AG08396 (cell line): ENCODE measurements at regions not wholly inside any gene's neighbourhood (a gene's known extent, or its start where the extent isn't known, plus 50 kb on each side); places are given as distances from the start of the nearest gene placed in this dataset.
A peak's percentile ranks its signal among the peaks of the same experiment; 100 is the strongest.
"Not testable (repeated sequence)": the region's sequence is repeated elsewhere in the genome, so short reads cannot be mapped to it uniquely, and the experiment has no call there.

Source experiments
- DNase-seq: peaks from one replicate; pipeline ENCODE4 v3.0.0; 2012; ENCODE audit warnings: low spot score, mixed read lengths

DNA sequence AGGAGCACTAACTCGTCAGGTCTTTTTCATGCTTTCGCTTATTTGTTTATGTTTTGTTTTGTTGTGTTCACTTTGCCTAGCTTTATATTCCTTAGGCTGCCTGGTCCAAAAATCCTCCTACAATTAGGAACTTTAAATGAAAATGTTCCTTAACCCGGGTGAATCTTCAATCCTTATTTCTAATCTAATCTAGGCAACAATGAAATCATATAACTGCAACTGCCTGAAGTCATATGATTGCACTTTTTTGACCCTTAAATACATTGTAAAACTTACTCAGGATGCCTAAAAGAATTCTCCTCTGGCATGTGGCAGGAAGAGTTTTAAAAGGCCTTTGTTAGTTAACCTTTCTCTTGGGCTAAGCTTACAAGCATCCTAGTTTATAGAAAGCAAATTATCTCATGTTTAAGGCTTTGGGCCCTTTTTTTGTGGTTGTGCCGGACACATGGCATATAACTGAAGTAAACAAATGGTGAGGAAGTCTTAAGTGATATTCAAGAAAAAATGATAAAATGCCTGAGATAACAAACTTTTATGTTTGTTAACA, 279.4 kb downstream of the FAT4 start:
- DNase-seq, result no peak

DNA sequence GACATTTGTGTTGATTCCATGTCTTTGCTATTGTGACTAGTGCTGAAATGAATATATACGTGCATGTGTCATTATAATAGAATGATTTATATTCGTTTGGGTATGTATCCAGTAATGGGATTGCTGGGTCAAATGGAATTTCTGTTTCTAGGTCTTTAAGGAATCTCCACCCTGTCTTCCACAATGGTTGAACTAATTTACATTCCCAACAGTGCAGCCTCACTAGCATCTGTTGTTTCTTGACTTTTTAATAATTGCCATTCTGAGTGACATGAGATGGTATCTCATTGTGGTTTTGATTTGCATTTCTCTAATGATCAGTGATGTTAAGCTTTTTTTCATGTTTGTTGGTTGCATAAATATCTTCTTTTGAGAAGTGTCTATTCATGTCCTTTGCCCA, 291.2 kb downstream of the FAT4 start:
- DNase-seq, result not testable (repeated sequence)

DNA sequence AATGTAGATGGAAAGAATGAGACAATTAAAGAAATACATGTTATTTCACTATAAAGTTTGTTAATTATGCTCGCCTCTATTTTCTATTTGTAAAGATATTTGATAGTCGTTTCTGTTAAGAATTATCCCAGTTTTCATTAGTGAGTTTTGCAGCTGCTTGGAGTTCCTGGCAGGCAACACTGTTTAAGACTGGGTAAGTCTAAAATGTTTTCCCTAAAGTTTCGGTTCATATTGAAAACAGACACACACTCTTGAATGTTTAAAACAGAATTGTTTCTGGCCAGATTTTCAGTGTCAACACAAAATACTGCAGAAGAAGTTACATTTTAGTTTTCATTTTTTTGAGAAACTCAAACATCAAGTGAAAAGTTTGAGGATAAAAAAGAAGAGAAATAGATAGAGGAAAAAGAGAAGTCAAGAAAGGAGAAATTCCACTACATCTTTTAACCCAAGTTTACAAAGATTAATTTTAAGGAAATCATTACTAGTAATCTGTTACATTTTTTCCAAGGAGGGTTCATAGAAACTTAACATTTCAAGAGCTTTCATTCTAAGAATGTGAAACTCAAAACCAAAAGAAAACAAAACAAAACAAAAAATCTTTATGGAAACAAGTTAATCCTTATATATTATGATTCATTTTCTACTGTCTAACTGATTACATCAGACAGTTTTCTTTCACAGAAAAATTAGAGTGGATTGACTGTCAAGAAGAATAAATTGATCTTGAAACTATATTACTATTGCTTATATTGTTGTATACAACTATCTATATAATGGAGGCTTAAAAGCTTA, 305.5 kb downstream of the FAT4 start:
- DNase-seq, result no peak

DNA sequence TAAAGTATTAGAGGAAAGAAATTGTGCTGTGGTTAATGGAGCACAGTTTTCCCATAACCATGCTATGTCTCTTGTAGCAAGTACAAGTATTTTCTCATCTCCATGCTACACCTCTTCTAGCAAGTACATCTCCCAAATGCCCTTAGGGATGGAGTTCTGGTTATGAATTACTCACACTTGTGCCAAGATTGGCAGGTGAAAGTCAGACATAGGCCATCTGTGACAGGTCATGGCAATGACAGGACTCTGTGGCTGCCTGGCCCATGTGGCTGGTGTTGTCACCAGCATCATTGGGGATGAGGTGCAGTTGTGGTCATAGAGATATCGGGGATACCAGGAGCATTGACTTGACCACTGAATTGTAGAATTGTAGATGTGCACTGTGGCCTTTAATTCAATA, 310.2 kb downstream of the FAT4 start:
- no peak for DNase-seq

DNA sequence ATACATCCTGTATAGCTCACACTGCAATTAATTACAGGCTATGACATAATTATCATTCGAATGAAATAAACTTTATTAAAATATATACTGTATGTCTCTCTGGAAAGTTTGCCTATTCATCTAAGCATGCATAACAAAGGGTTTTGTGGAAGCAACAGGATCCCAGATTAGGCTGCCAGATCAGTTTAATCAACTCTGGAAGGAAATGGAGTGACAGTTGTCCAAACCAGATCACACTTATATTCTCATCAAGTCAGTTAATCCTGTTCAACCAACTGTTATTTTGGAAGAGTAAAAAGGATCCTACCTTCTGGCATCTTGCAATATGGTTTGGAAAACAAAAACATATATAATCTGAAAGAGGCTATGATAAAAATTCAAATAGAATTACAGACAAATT, 312.2 kb downstream of the FAT4 start:
- DNase-seq, result no peak

DNA sequence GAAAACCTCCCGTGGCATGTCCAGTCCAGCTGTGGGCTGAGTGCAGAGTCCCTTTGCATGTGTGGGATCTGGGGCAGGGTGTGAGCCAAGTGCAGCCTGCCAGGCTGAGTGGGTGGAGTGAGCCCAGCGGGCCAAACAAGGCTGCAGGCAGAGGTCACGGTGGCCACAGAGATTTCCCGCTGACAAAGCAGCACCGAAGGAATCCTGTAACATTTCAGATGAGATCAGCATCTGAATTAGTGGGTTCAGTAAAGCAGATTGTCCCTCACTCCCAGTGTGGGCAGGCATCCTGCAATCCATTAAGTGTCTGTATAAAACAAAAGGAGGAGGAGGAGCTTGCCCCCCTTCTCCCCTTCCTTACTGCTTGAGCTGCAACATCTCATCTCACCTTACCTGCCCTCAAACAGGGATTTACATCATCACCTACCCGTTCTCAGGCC, 324.4 kb downstream of the FAT4 start:
- DNase-seq, result peak; percentile 11

DNA sequence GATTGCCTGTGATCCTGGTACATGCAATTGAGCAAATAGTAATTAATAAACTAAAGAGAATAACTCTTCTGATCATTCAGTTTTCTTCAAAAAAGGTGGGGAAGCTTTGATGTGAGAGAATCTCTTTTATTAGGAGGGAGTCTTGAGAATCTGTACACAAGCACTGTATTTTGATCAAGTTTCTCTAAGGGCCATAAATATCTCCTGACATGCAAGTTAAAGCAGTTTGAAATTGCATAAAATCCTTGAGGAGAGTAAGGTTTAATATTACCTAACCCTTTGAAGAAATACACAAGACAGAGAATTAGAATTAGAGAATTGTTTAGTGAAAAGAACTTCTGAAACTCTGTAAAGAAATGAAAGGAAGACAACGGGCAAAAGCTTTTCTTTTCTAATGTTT, 326.9 kb downstream of the FAT4 start:
- no peak for DNase-seq

DNA sequence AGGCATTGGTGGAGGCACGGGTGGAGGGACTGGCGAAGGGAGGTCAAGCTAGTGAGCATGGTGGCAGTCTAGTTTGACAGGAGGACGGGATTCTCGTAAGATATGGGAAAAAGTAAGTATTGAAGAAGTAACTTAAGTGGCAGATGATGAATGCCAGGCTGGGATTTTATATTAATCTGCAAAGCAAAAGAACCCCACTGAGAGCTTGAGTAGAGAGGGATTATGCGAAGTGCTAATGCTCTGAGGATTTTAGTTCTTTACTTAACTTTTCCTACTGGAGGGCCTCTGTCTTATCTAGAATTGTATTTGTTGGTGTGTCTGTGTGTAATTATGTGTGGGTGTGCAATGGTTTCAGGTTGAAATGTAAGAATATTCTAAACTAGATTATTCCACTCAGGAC, 327.9 kb downstream of the FAT4 start:
- no peak for DNase-seq

DNA sequence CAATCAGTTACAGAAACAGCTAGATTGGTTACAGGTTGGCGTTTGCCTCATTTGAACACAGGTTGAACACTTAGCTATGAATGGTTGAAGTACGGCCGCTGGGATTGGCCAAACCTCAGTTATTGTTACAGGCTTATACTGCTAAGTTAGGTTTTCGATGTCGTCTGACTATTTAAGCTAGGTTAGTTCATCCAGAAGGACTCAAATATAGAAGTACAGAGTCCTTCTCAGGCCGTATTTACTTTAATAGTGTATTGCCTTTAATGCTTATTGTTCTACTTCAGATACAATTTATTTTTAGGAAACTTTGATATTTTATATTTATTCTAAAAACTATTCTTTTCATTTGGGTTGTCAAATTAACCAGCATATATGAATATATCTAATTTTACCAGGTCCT, 334.7 kb downstream of the FAT4 start:
- DNase-seq, result no peak

DNA sequence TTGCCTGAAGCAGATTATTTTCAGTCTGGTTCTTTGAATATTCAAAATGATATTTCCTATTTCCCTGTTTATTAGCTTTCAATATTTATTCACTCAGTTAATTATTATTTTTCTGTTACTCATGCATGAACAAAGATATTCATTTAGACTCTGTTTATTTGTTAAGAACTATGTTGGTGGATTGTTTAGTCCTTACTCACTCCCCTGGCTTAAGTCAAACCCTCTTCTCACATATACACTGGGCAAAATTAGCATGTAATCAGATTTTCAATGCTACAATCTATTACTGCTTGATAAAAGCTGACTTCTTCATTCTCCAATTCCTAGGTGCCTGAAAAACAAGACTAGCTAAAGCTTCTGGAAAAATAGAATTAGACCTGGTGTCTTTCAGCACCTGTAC, 335.8 kb downstream of the FAT4 start:
- DNase-seq, result peak; percentile 12

DNA sequence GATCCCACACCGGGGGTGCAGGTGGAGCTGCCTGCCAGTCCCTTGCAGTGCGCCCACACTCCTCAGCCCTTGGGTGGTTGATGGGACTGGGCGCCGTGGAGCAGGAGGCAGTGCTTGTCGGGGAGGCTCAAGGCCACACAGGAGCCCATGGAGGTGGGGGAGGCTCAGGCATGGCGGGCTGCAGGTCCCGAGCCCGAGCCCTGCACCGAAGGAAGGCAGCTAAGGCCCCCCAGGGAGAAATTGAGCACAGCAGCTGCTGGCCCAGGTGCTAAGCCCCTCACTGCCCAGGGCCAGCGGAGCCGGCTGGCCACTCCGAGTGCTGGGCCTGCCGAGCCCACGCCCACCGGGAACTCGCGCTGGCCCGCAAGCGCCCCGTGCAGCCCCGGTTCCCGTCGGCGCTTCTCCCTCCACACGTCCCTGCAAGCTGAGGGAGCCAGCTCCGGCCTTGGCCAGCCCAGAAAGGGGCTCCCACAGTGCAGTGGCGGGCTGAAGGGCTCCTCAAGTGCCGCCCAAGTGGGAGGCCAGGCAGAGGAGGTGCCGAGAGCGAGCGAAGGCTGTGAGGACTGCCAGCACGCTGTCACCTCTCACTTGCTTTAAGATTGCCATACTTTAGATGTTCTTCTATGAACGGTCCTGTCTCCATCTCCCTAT, 337.1 kb downstream of the FAT4 start:
- DNase-seq, result not testable (repeated sequence)

DNA sequence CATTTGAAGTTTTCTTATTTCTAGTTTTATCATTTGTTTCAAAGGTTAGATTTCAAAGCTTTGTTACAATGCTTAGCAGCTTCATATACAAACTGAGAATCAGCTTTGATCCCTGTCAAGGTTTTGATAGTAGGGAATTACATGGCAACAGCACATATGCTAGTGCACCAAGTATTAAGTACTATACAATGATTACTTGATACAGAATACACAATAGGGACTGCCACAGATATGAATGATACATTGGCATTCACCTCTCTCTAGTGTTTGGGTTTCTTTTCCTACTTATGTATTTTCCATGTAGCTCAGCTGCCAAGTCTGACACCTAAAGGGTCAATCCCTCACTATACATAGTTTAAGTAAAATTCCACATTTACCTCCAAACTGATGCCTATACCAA, 344.0 kb downstream of the FAT4 start:
- no peak for DNase-seq

DNA sequence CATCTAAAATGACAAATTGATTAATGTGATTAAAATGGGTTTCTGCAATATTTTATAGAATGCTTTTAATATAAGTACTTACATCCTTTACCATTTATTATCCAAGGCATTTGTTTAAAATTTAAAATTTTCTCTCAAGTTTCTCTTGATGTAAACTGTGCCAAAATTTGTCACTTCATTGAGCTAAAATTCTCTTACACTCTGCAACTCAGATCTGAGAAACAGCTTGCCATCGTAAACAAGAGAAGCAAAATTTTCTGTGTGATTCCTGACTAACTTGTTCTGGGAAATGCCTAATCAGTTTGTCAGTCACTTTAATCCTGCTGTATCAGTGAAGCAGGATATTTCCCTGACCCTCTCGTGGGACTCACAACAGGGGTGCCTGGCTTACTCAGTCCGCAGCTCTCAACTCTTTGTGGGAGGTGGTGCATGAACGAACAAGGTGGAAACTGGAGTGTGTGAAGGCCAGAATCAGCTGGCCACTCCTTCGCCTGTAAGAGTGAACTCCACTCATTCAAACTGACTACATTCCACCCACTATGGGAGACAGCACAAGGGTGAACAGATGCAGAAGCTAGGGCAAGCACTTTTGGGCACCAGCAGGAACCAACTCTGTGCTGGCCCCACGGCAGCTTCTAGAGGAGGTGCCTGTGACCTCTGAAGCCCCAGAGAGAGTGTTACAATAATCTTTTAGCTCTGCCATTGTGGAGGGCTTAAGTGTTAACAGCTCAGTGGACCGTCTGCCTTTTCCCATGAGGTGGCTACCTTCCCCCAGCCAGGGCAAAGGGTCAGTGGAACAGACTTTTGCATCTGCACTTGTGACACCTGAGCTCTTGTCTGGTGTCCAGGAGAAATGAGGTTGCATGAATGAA, 349.4 kb downstream of the FAT4 start:
- no peak for DNase-seq

DNA sequence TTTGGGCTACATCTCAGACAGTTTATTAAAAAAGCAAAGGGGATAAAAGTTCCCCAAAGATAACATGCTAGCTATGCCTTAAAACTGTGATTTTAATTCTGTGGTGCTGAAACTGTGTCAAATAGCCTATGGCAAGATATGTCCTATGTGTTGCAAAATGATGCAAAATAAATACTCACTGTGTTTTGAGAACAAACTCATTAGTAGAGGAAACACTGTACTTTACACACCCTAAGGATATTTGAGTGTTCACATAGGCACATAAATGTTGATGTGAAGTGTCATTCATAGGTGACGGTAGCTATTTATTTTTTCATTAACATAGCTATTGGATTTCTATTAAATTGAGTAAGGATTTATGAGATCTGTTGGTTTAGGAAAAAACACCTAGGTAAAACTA, 351.9 kb downstream of the FAT4 start:
- no peak for DNase-seq

DNA sequence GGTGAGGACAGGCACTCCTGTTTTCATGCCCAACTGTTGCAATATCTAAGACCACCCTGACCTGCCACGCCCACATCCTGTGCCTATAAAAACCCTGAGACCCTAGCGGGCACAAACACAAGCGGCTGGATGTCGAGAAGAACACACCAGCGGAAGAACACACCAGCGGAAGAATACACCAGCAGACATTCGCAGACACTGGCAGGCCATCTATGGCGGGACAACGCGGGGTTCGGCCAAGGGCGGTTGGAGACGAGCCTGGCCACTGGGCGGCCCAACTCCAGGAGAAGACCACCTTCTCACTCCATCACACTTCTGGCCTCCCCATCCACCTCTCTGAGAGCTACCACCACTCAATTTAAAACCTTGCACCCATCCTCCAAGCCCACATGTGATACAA, 361.4 kb downstream of the FAT4 start:
- DNase-seq, result no peak

DNA sequence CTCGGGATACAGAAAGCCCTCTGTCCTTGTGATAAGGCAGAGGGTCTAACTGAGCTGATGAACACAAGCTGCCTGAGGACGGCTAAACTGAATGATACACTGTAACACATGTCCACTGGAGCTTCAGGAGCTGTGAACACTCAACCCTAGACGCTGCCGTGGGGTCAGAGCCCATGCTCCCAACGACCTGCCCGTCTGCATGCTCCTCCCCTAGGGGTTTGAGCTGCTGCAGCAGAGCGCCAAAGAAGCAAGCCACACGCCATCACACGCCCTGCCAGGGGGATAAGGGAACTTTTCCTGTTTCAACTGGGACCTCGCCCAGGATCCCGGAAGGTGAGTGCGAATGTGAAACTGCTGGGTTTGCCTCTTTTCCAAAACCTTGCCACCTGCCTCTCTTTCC, 361.8 kb downstream of the FAT4 start:
- no peak for DNase-seq

DNA sequence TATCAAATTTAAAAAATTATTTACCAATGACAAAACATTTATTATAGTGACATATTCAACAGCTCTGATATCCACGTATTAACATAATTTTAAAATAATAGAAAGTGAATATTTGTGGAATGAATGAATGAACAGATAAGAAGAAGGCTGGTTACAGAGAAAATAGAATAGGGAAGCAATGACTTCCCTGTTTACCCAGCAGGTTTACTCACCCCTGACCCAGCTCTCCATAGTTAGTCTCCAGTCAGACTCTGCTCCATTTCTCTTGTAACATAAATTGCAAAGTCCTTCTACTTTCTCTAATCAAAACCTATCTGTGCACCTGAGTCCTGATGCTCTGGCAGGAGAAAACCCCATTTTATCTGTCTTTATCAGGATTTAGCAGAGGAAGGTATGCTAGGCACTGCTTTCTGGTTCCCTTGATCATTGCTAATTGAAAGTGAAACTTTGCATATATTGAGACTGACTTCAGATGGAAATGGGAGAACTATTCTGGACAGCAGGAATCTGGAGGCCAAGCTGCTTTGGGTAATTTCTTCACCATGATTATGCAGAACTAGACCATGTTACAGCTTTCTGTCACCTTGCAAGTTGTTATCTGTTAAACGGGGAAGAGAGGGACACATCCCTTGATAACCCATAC, 363.0 kb downstream of the FAT4 start:
- DNase-seq, result no peak

DNA sequence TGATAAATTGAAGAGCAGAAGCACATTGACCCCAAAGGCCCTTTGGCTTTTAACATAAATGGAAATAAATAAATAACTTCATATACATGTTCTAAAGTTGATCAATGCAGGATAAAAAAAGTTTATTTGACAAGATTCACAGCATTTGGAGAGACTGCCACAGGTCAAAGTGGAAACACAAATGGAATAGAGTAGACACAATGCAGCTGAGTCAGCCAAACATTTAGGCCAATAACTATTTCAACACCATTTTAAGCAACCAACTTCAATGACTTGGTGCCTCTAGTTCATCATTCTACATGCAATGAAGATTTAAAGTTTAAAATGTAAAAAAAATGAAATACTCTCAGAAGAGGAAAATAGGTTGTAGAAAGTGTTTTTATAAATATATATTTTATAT, 365.2 kb downstream of the FAT4 start:
- DNase-seq, result no peak

DNA sequence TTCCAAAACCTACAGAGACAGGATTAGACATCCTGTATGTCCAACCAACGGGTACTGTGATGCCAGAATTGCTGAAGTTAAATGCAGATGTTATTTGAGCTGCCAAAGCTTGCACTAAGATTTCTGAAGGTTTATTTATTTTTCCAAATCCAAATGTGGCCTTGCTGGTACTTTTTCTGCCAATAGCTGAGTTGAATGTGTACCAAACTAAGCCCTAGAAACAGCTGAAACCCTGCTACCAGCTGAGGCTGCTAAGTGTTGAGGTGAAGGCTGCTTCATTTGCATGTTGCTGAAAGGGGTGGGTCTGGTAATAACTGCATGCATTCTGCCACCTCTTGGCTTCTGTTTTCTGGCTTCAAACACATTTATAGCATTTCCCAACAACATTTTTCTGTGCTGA, 366.5 kb downstream of the FAT4 start:
- DNase-seq, result no peak

DNA sequence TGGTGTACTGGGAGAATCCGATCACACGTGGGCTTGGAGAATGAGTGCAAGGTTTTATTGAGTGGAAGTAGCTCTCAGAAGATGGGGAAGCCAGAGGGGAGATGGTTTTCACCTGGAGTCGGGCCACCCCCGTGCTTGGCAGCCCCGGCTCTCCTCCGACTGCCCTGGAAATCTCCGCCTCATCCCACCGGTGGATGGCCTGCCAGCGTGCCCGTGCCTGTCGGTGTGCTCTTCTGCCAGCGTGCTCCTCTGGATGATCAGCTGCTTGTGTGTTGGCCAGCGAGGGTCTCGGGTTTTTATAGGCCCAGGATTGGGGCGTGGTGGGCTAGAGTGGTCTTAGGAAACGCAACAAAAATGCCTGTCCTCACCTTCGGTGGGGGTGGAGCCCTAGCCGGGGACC, 368.0 kb downstream of the FAT4 start:
- no peak for DNase-seq

DNA sequence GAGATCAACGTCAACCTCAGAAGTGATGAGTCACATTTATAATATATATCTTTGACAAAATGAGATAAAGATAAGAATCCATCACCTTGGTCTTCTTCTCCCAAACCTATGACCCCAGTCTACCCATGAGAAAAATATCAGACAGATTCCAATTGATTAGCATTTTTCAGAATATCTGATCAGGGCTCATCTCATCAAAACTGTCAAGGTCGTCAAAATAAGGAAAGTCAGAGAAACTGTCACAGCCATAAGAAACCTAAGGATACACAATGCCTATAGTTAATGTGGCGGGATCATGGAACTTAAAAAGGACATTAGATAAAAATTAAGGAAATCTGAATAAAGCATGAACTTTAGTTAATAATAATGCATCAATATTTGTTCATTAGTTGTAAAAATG, 374.1 kb downstream of the FAT4 start:
- DNase-seq, result no peak

DNA sequence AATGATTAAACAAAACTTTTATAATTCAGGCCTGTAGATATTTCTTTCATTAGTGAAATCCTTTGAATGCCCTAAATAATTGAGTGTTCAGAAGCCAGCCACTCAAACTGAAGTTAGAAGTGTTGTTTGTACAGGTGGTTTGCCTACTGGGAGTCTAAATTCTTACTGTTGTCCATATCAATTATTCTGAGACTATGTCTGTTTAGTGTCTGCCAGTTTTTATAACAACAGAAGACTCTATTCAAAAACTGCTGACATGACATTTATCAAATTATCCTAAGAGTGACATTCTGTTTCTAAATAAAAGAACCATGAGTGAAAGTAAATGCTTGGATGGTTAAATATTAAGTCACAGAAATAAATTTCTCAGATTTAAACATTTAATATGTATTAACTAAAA, 375.1 kb downstream of the FAT4 start:
- no peak for DNase-seq
